ENCODE measurements at regions not wholly inside any gene's neighbourhood (a gene's known extent, or its start where the extent isn't known, plus 50 kb on each side); places are given as distances from the start of the nearest gene placed in this dataset.
"Not testable (repeated sequence)": the region's sequence is repeated elsewhere in the genome, so short reads cannot be mapped to it uniquely, and the experiment has no call there.

- no peak for DNase-seq
- Histone ChIP-seq H3K27ac (no peak overlapping the region), H3K9me3 (ENCODE audit: severe bottlenecking) (peaks cover 3% of the 10 kb centered on the region), H3K27me3 (ENCODE audit: insufficient read depth, low read depth, severe bottlenecking) (no peaks in the 10 kb centered on the region), H3K4me3 (ENCODE audit: low read depth, low read length) (no peak overlapping the region), H3K36me3 (no peaks in the 10 kb centered on the region)
- TF ChIP-seq CTCF (IDR thresholded peaks at IDR 0.05; ENCODE audit: low read depth, low read length): no peak
These were observed 105.1 kb upstream of the TNPO1 start for GRCh38 chr5:72711351-72711750.

- no peak for TF ChIP-seq CTCF (IDR thresholded peaks at IDR 0.05; ENCODE audit: low read depth, low read length)
- H3K36me3 ChIP-seq: no peaks in the 10 kb centered on the region
- no peaks in the 10 kb centered on the region for H3K27me3 ChIP-seq (ENCODE audit: insufficient read depth, low read depth, severe bottlenecking)
- no peak overlapping the region for H3K4me3 ChIP-seq (ENCODE audit: low read depth, low read length)
- no peak for DNase-seq
- no peak overlapping the region for H3K27ac ChIP-seq
- peaks cover 3% of the 10 kb centered on the region for H3K9me3 ChIP-seq (ENCODE audit: severe bottlenecking)
These were observed 107.1 kb upstream of the TNPO1 start for GRCh38 chr5:72709341-72709740.

GRCh38 chr5:72705178-72705577 is 111.3 kb upstream of the TNPO1 start:
- no peak for DNase-seq
- no peak for TF ChIP-seq CTCF (IDR thresholded peaks at IDR 0.05; ENCODE audit: low read depth, low read length)
- H3K36me3 ChIP-seq: no peaks in the 10 kb centered on the region
- no peak overlapping the region for H3K4me3 ChIP-seq (ENCODE audit: low read depth, low read length)
- peaks cover 3% of the 10 kb centered on the region for H3K9me3 ChIP-seq (ENCODE audit: severe bottlenecking)
- no peak overlapping the region for H3K27ac ChIP-seq
- no peaks in the 10 kb centered on the region for H3K27me3 ChIP-seq (ENCODE audit: insufficient read depth, low read depth, severe bottlenecking)

GRCh38 chr5:72703876-72704275 is 112.6 kb upstream of the TNPO1 start:
- DNase-seq: no peak
- Histone ChIP-seq H3K4me3 (ENCODE audit: low read depth, low read length) (no peak overlapping the region), H3K27me3 (ENCODE audit: insufficient read depth, low read depth, severe bottlenecking) (no peaks in the 10 kb centered on the region), H3K27ac (no peak overlapping the region), H3K36me3 (no peaks in the 10 kb centered on the region), H3K9me3 (ENCODE audit: severe bottlenecking) (peaks cover 3% of the 10 kb centered on the region)
- no peak for TF ChIP-seq CTCF (IDR thresholded peaks at IDR 0.05; ENCODE audit: low read depth, low read length)

GRCh38 chr5:72702881-72703434 is 113.5 kb upstream of the TNPO1 start:
- Histone ChIP-seq H3K36me3 (no peaks in the 10 kb centered on the region), H3K27me3 (ENCODE audit: insufficient read depth, low read depth, severe bottlenecking) (no peaks in the 10 kb centered on the region), H3K27ac (no peak overlapping the region), H3K9me3 (ENCODE audit: severe bottlenecking) (no peaks in the 10 kb centered on the region), H3K4me3 (ENCODE audit: low read depth, low read length) (no peak overlapping the region)
- no peak for DNase-seq
- no peak for TF ChIP-seq CTCF (IDR thresholded peaks at IDR 0.05; ENCODE audit: low read depth, low read length)

GRCh38 chr5:72702105-72702504 is 114.4 kb upstream of the TNPO1 start:
- not testable (repeated sequence) for H3K27me3 ChIP-seq (ENCODE audit: insufficient read depth, low read depth, severe bottlenecking); H3K36me3 ChIP-seq; H3K4me3 ChIP-seq (ENCODE audit: low read depth, low read length); H3K9me3 ChIP-seq (ENCODE audit: severe bottlenecking); H3K27ac ChIP-seq; DNase-seq

Data from WERI-Rb-1 (cell line).